Activated T-helper 1 cell treated with anti-CD3 and anti-CD28 coated beads, Interleukin-12 subunit alpha, Interleukin-12 subunit beta, Interleukin-2, Interleukin-4 antibody, amounts not matched to agents 30 ng/mL and 10 ng/mL and 1 ng/mL, durations not matched to agents 14 hours and 24 hours and 36 hours (primary cell): ENCODE measurements at regions not wholly inside any gene's neighbourhood (a gene's known extent, or its start where the extent isn't known, plus 50 kb on each side); places are given as distances from the start of the nearest gene placed in this dataset.

ENCODE experiments used
- DNase-seq: peaks from one replicate; pipeline ENCODE4 v3.0.0; 2021; ENCODE audit warnings: low spot score
- H3K27ac Mint-ChIP-seq: one replicate; pipeline ENCODE4 v1.8.0; 2021; ENCODE audit warnings: mild to moderate bottlenecking, mixed read lengths
- H3K27me3 Mint-ChIP-seq: one replicate; pipeline ENCODE4 v1.8.0; 2022; ENCODE audit warnings: mild to moderate bottlenecking, moderate library complexity, mixed read lengths; ENCODE audit not compliant: insufficient read depth
- H3K36me3 Mint-ChIP-seq: one replicate; pipeline ENCODE4 v1.8.0; 2021; ENCODE audit warnings: low read depth, mixed read lengths
- H3K4me1 Mint-ChIP-seq: one replicate; pipeline ENCODE4 v1.8.0; 2021; ENCODE audit warnings: low read depth, mixed read lengths
- H3K4me3 Mint-ChIP-seq: one replicate; pipeline ENCODE4 v1.8.0; 2021; ENCODE audit warnings: mild to moderate bottlenecking, moderate library complexity, mixed read lengths
- H3K9me3 Mint-ChIP-seq: one replicate; pipeline ENCODE4 v1.8.0; 2021; ENCODE audit warnings: mixed read lengths
- intact Hi-C: fragments of 100-400 bp; cut with micrococcal nuclease; formaldehyde crosslinking; loops from one replicate; pipeline ENCODE4 v1.15.1; 2024

DNA sequence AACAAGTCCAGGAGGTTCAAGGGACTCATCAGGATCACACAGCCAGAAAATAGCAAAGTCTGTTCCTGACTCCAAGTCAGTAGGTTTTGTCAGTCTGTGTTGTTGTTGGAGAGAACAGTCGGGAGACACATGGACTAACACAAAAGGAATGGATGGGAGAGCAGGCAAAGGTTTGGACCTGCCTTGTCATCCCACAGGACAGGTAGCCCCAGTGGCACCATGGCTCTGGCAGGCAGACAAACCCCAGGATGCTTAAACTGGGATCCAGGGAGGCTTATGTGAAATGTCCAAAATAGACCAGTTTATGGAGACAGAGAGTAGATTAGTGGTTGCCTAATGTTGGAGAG is 201.6 kb upstream of the NAV2 start:
- H3K36me3 Mint-ChIP-seq = no peaks in the 10 kb centered on the region
- H3K27ac Mint-ChIP-seq = no peak overlapping the region
- no peaks in the 10 kb centered on the region for H3K4me1 Mint-ChIP-seq
- peaks cover 25% of the 10 kb centered on the region for H3K27me3 Mint-ChIP-seq
- DNase-seq = no peak
- H3K4me3 Mint-ChIP-seq = no peak overlapping the region
- no peaks in the 10 kb centered on the region for H3K9me3 Mint-ChIP-seq
- intact Hi-C loops = no loop called here

DNA sequence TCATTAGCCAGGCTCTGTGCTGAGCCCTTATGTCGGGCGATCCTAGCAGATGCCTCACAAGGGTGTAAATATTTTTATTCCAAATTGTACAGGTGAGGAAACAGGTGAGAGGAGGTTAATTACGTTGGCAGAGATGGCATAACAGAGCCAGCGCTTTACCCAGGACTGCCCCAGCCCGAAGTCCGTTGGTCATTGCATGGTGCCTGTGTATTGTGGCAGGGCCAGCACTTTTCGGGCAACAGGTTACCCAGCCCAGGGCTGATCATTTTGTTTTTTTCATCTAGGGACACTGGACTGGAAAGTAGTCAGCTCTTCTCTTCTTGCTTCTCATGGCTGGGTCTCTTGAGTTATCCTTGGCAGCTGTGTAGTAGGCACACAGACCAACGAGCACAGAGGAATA is 202.2 kb upstream of the NAV2 start:
- peaks cover 25% of the 10 kb centered on the region for H3K27me3 Mint-ChIP-seq
- H3K36me3 Mint-ChIP-seq = no peaks in the 10 kb centered on the region
- H3K4me1 Mint-ChIP-seq = no peaks in the 10 kb centered on the region
- DNase-seq = no peak
- intact Hi-C loops = no loop called here
- no peak overlapping the region for H3K4me3 Mint-ChIP-seq
- H3K9me3 Mint-ChIP-seq = no peaks in the 10 kb centered on the region
- no peak overlapping the region for H3K27ac Mint-ChIP-seq

DNA sequence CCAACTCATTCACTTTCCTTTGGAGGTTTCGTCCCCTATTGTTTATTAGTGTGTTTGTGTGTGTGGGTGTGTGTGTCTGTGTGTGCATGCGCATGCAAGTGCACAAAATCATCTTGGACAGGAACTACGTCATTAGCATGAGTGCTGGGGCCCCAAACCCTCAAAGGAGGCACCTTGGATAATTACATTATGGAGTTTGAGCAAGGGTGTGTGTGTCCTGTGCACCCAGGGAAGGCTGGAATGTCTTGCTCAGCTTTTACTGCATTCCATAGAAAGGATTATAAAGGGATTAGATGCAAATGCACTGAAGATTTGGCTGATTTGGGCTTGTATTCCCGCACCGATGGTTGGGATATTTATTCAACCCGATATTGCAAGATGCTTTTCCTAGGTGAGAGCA is 203.4 kb upstream of the NAV2 start:
- Mint-ChIP-seq H3K4me3 (no peak overlapping the region), H3K9me3 (no peaks in the 10 kb centered on the region), H3K27me3 (peaks cover 25% of the 10 kb centered on the region), H3K27ac (no peak overlapping the region), H3K36me3 (no peaks in the 10 kb centered on the region), H3K4me1 (no peaks in the 10 kb centered on the region)
- DNase-seq = no peak
- intact Hi-C loops = no loop called here

DNA sequence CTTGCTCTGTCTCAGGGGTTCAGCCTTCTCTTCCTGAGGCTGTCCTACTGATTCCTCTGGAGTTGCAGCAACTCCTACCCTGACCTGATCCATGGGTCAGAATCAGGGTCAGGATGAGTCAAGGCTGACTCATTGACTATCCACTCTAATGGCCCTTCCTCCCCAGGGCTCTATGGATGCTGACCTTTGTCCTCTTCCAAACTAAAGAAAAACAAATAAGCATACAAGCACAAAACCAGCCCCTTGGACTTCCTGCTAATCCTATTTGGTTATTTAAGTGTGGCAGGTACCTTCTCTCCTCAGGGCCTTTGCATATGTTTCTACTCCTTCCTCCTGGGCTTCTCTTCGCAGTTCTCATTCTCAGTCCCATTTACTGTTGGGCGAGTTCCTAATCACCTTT is 204.5 kb upstream of the NAV2 start:
- no peaks in the 10 kb centered on the region for H3K4me1 Mint-ChIP-seq
- no peak overlapping the region for H3K4me3 Mint-ChIP-seq
- H3K27ac Mint-ChIP-seq = no peak overlapping the region
- DNase-seq = no peak
- H3K36me3 Mint-ChIP-seq = no peaks in the 10 kb centered on the region
- H3K9me3 Mint-ChIP-seq = no peaks in the 10 kb centered on the region
- peaks cover 22% of the 10 kb centered on the region for H3K27me3 Mint-ChIP-seq
- intact Hi-C loops = no loop called here

DNA sequence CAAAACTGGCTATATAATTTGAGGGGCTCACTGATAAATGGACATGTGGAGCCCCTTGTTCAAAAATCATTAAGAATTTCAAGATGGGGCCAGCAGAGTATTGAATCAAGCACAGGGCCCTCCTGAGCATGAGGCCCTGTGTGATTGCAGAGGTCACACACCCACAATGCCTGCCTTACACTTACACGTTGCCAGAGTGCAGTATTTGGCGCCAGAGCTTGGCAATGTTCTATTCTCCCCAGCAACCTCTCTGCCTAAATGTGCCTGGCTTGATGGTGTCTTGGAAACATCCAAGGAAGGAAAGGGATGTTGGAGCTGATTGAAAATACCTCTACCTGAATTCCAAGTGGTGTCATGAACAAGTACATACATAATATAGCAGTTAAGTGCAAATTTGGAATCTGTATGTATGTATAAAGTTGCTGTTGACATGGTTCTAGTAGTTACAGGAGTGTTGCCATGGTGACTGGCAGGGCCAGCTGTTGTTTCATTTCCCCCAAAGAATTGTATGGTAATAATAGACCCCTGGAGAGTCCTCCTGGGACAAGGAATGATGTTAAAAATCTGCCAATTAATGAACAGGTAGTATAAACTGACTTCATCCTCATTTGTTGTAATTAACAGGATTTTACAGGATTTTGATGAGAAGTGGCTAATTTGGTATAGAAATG is 205.7 kb upstream of the NAV2 start:
- Mint-ChIP-seq H3K4me1 (no peaks in the 10 kb centered on the region), H3K9me3 (no peaks in the 10 kb centered on the region), H3K36me3 (no peaks in the 10 kb centered on the region), H3K27me3 (peaks cover 20% of the 10 kb centered on the region), H3K4me3 (no peak overlapping the region), H3K27ac (no peak overlapping the region)
- intact Hi-C loops = no loop called here
- DNase-seq = no peak

DNA sequence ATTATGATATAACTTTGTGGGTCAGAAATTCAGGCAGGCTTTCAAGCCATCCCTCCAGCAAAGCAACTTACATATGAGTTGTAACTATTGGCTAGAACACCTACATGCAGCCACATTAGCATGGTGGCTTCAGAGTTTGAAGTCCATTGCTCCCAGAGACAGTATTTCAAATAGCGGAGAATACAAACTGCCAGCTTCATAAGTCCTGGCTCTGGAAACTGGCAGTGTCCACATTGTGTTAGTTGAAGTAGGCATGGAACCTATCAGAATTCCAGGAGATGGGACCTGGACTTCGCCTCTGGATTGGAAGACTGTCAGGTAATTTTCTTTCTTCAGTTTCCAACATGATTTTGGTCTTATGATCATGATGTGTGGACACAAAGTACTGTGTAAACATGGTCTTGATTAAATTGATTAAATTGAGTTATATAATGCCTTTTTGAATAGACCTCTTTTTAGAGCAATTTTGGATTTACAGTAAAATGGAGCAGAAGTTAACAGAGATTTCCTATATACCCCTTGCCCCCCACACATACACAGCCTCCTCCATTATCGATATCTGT is 209.9 kb upstream of the NAV2 start:
- intact Hi-C loops = no loop called here

DNA sequence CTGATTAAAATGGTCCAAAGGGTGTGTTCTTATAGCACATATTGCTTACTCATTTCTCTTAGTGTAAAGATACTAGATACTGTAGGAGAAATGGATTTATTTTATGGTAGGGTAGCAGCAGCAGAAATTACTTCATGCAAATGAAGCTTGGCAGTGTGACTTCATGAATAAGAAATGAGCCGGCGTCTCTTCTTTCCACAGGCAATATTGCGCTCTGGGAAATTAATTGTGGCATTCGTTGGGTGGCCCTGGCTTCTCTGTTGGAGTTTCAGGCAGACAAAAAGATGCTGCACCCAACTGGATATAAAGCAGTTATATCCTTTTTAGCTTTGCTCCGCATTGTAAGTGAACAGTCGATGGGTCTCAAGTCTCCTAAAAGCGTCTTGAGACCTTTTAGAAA is 211.0 kb upstream of the NAV2 start:
- no peaks in the 10 kb centered on the region for H3K4me1 Mint-ChIP-seq
- intact Hi-C loops = no loop called here

More for the DNA sequence above, 209.9 kb upstream of the NAV2 start:
- DNase-seq = no peak
- Mint-ChIP-seq H3K27me3 (peaks cover 4% of the 10 kb centered on the region), H3K4me3 (no peak overlapping the region), H3K27ac (no peak overlapping the region), H3K4me1 (no peaks in the 10 kb centered on the region), H3K36me3 (no peaks in the 10 kb centered on the region), H3K9me3 (no peaks in the 10 kb centered on the region)

DNA sequence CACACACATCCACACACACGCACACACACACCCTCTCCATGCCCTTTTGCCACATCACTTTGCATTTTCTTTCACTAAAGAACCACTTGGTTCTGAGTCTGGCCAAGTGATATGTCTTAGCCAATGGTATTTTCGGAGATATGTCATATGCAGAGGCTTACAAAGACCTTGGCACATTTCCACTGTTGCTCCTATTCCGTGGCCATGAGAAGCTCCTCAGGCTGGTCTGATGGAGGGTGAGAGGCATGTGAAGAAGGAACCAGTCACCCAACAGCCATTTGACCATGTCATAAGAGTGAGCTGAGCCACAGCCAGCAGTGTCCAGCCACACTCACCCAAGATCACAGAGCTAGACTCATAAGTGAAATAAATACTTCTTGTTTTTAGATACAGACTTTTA is 212.6 kb upstream of the NAV2 start:
- peaks cover 3% of the 10 kb centered on the region for H3K27me3 Mint-ChIP-seq
- H3K9me3 Mint-ChIP-seq = no peaks in the 10 kb centered on the region
- DNase-seq = no peak
- no peak overlapping the region for H3K27ac Mint-ChIP-seq
- H3K4me3 Mint-ChIP-seq = no peak overlapping the region
- H3K36me3 Mint-ChIP-seq = no peaks in the 10 kb centered on the region
- intact Hi-C loops = no loop called here
- H3K4me1 Mint-ChIP-seq = no peaks in the 10 kb centered on the region

More for the DNA sequence above, 211.0 kb upstream of the NAV2 start:
- H3K27me3 Mint-ChIP-seq = no peaks in the 10 kb centered on the region
- no peak overlapping the region for H3K4me3 Mint-ChIP-seq
- no peak overlapping the region for H3K27ac Mint-ChIP-seq
- no peaks in the 10 kb centered on the region for H3K36me3 Mint-ChIP-seq
- DNase-seq = no peak
- no peaks in the 10 kb centered on the region for H3K9me3 Mint-ChIP-seq

DNA sequence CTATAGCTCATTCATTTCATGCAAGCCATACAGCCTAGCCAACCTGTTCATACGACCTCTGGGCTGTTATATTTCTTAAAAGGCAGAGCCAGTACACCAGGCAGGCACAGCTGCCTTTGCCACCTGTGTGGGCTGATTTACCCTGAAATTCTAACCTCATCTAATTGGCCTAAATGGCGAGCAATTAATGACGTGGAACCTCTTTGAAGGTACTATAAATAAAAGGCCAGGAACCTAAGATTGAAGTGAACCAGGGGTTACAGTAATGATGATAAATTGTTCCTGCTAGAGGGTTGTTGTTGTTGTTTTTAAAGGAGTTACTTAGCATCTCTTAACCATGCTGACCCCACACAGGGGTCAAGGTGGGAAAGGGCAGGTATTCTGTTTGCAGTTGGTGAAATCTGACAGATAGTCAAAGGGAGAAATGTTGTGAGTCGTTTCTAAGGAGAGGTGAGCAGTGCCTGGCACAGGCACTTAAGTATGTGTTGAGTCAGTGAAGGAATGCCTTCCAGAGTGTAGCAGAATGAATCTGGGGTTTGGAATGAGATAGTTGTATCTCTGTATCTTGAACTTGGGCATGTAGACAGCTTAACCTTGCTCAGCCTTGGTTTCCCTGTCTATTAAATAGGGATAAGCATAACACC is 213.5 kb upstream of the NAV2 start:
- Mint-ChIP-seq H3K4me3 (no peak overlapping the region), H3K4me1 (no peaks in the 10 kb centered on the region), H3K27ac (no peak overlapping the region), H3K36me3 (no peaks in the 10 kb centered on the region), H3K27me3 (peaks cover 4% of the 10 kb centered on the region), H3K9me3 (no peaks in the 10 kb centered on the region)
- DNase-seq = no peak
- intact Hi-C loops = no loop called here

DNA sequence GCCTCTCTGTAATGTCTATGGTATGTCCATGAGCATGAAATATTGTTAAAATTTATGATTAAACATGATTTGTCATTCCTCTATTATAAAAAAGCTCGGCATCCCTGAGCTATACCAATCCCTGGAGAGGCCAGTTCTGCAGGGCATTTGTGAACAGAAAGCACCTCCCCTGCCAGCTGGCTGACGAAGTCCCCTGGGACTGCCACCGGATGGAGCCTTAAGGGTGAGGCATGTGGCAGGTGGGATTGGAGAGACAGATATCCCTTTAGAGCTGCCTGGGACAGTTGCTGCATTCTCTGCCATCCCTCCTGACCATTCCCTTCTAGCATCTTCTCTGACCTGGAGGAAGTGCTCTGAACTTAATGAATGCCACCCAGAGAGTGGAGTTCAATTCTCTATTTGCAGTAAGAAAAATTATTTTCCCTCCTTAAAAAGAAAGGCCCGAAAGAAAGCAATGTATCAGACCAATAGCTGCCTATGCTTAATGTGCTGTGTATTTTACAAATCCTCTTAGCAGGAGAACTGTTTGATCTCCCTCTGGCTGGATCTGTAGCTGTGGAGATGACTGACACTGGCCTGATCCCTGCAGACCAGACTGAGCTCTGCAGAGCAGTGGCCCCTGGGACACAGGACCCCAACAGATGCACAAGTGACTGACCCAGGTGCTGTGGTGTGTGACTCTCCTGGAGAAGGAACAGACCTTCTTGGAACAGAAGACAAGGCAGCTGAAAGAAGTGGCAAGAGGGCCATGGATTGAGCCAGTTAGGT is 219.0 kb upstream of the NAV2 start:
- H3K27ac Mint-ChIP-seq = no peak overlapping the region
- H3K36me3 Mint-ChIP-seq = no peaks in the 10 kb centered on the region
- intact Hi-C loops = no loop called here
- H3K4me3 Mint-ChIP-seq = no peak overlapping the region
- H3K9me3 Mint-ChIP-seq = no peaks in the 10 kb centered on the region
- H3K27me3 Mint-ChIP-seq = peaks cover 12% of the 10 kb centered on the region
- DNase-seq = no peak
- H3K4me1 Mint-ChIP-seq = no peaks in the 10 kb centered on the region

DNA sequence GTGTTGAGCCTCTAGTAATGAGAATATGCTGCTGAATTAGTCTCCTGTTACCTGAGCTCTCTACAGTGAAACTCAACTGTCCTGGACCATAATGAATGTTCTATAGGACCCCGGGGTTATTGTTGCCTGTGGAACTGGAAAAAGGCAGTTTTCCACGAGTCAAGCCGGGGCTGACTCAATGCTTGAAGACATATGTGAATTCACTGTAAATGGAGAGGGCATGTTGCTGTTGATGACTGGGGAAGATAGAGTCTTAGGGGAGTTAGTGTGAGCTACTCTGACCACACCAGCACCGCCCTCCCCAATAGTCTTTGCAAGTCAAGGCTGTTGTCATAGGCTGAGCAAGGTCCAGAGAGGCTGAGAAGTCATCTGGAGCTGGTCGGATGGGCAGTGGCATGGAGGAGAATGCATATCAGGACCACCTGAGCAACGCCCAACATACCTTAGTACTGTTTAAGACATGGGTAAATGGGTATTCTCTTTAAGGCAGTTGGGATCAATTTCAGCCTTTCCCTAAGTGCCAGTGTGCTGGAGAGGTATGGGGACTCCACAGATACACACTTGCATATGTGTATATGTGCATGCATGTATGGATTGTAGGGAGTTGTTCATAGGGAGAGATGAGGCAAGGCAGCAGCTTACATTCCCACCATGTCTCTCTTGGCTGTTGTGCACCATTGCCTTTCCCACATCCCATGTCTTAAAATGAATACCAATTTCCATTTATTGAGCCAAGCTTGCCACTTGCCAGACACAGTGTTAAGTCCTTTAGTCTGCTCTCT is 230.1 kb upstream of the NAV2 start:
- intact Hi-C loops = no loop called here
- Mint-ChIP-seq H3K36me3 (no peaks in the 10 kb centered on the region), H3K4me1 (no peaks in the 10 kb centered on the region), H3K4me3 (no peak overlapping the region), H3K27me3 (no peaks in the 10 kb centered on the region), H3K9me3 (no peaks in the 10 kb centered on the region), H3K27ac (no peak overlapping the region)
- no peak for DNase-seq

DNA sequence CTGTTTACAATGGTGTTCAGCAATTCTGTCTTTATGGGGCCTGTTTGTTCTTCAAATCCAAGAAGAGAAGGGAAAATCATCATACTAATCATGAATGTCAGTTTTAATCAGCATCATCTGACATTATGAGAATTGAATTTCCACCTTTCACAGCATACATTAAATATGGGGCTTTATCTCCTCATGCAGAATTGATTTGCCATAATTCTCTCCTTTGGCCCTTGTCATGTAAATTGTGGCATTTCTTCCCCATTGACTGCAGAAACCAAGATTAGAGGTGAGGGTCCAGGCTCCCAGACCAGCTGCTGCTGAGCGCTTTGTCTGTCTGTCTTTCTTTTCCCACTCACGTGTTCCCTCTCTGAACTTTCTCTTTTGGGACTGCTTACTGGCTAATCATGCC is 232.1 kb upstream of the NAV2 start:
- H3K36me3 Mint-ChIP-seq = no peaks in the 10 kb centered on the region
- H3K4me3 Mint-ChIP-seq = no peak overlapping the region
- H3K27me3 Mint-ChIP-seq = no peaks in the 10 kb centered on the region
- H3K4me1 Mint-ChIP-seq = no peaks in the 10 kb centered on the region
- no peak overlapping the region for H3K27ac Mint-ChIP-seq
- intact Hi-C loops = no loop called here
- no peaks in the 10 kb centered on the region for H3K9me3 Mint-ChIP-seq
- no peak for DNase-seq

DNA sequence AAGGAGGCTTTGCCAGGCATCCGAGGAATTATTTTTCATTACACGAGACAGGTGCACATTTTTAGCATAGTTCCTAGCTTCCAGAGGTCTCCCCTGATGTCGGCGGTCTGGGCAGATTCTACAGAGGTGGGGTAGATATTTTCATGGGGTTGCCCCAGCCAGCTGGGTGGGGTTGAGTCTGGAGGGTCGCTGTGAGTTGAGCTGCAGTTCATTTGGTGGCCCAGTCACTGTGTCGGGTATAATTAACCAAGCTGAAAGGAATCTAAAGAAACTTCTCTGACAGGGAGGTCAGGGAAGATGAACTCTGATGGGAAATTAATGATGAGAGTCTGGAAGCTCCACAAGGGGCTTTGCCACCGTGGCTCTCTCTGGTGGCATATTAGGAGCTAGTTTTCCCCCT is 233.7 kb upstream of the NAV2 start:
- H3K27ac Mint-ChIP-seq = no peak overlapping the region
- H3K27me3 Mint-ChIP-seq = no peaks in the 10 kb centered on the region
- intact Hi-C loops = no loop called here
- H3K4me3 Mint-ChIP-seq = no peak overlapping the region
- H3K4me1 Mint-ChIP-seq = no peaks in the 10 kb centered on the region
- H3K9me3 Mint-ChIP-seq = no peaks in the 10 kb centered on the region
- H3K36me3 Mint-ChIP-seq = no peaks in the 10 kb centered on the region
- DNase-seq = no peak
